K562 (cell line): ENCODE measurements at regions not wholly inside any gene's neighbourhood (a gene's known extent, or its start where the extent isn't known, plus 50 kb on each side); places are given as distances from the start of the nearest gene placed in this dataset.

Experiments
- ATAC-seq: fragments of 200-7000 bp; cut with Tn5 transposase; 3 replicates; pipeline ENCODE4 v1.9.1; 2020; ENCODE audit warnings: moderate library complexity
- BruUV-seq: library from RNA; stranded (reverse); fragments of 400-500 nt; replicated peaks from 2 replicates; lab custom pipeline; 2021; lab: Mats Ljungman, UMichigan
- CTCF ChIA-PET: fragments of 300-600 bp; formaldehyde crosslinking; extraction: SDS; loops from one replicate; lab custom pipeline; 2021; ENCODE audit warnings: low intra/inter-chr PET ratio; lab: Yijun Ruan, JAX
- POLR2A ChIA-PET: fragments of 300-600, 350-650 bp; sonication (Branson Sonifier 250); formaldehyde crosslinking; extraction: SDS; loops from one replicate; lab custom pipeline; 2021; ENCODE audit warnings: antibody characterized with exemption, inconsistent platforms; lab: Yijun Ruan, JAX
- DNase-seq, 4 experiments: peaks; one replicate each; pipeline versions ENCODE4 v3.0.0 to v3.0.0-alpha.2; 2011 to 2018; ENCODE audit warnings: low spot score in 3 of 4, mixed read lengths in 3 of 4; ENCODE audit errors: extremely low read depth in 1 of 4
- FAIRE-seq: peaks from 2 replicates; lab custom pipeline; 2011; peaks lifted over from hg19 to GRCh38; lab: Jason Lieb, UNC
- H2AFZ ChIP-seq: 2 replicates; pipeline ENCODE4 v1.6.0; 2011; ENCODE audit warnings: low read depth, low read length, control low read depth, inconsistent platforms
- H3K27ac ChIP-seq: fragments of 200-600 bp; 3 replicates; pipeline ENCODE4 v1.8.0; 2011; ENCODE audit warnings: low read depth, mild to moderate bottlenecking, control low read depth, inconsistent platforms, low read length, moderate library complexity, mixed read lengths; ENCODE audit errors: extremely low read depth
- H3K27me3 ChIP-seq, 2 experiments: fragments of 300-600 bp in 1 of 2; 2 replicates in 1 of 2; 3 replicates in 1 of 2; pipeline versions ENCODE4 v1.6.0 to v1.8.0; 2011; ENCODE audit warnings: inconsistent platforms in 2 of 2, low read length in 2 of 2, mild to moderate bottlenecking in 1 of 2, mixed read lengths in 1 of 2, moderate library complexity in 1 of 2; ENCODE audit not compliant: control insufficient read depth in 2 of 2, insufficient read depth in 2 of 2
- H3K36me3 ChIP-seq: fragments of 300-600 bp; 3 replicates; pipeline ENCODE4 v1.8.0; 2011; ENCODE audit warnings: mild to moderate bottlenecking, low read length, inconsistent platforms; ENCODE audit not compliant: control insufficient read depth, insufficient read depth
- H3K4me1 ChIP-seq, 2 experiments: fragments of 200-600 bp in 1 of 2; replicated peaks in 1 of 2; 2 replicates in 1 of 2; 3 replicates in 1 of 2; pipeline versions ENCODE4 v1.5.1 to v1.8.0; 2011; ENCODE audit warnings: inconsistent platforms in 2 of 2, low read length in 2 of 2, mild to moderate bottlenecking in 1 of 2, mixed read lengths in 1 of 2, moderate library complexity in 1 of 2; ENCODE audit not compliant: control insufficient read depth in 2 of 2, insufficient read depth in 2 of 2
- H3K4me2 ChIP-seq: 2 replicates; pipeline ENCODE4 v1.6.1; 2011; ENCODE audit warnings: low read length, control low read depth, inconsistent platforms, mixed read lengths; ENCODE audit not compliant: insufficient read depth
- H3K4me3 ChIP-seq: fragments of 200-600 bp; sonication (generic), shearing (Covaris generic); 2 replicates; pipeline ENCODE4 v1.5.1; 2016; ENCODE audit warnings: control low read depth, inconsistent platforms
- H3K79me2 ChIP-seq: fragments of 200-600 bp; 3 replicates; pipeline ENCODE4 v1.8.0; 2011; ENCODE audit warnings: low read length, inconsistent platforms; ENCODE audit not compliant: control insufficient read depth, insufficient read depth
- H3K9ac ChIP-seq, 2 experiments: 2 replicates each; pipeline versions ENCODE4 v1.6.0 to v1.6.1; 2011; ENCODE audit warnings: low read depth in 2 of 2, low read length in 2 of 2, control low read depth in 1 of 2, inconsistent platforms in 1 of 2, mild to moderate bottlenecking in 1 of 2, mixed read lengths in 1 of 2; ENCODE audit not compliant: insufficient read depth in 1 of 2
- H3K9me1 ChIP-seq: one replicate; pipeline ENCODE4 v1.6.0; 2011; ENCODE audit warnings: inconsistent platforms, mild to moderate bottlenecking, low read length, moderate library complexity; ENCODE audit not compliant: control insufficient read depth, insufficient read depth
- H3K9me3 ChIP-seq: replicated peaks from 2 replicates; pipeline ENCODE4 v1.5.1; 2011; ENCODE audit warnings: low read depth, low read length, inconsistent platforms; ENCODE audit not compliant: control insufficient read depth, insufficient read depth
- H4K20me1 ChIP-seq: replicated peaks from 2 replicates; pipeline ENCODE4 v1.6.1; 2011; ENCODE audit warnings: low read length, inconsistent platforms, mixed read lengths; ENCODE audit not compliant: control insufficient read depth, insufficient read depth
- ADNP ChIP-seq: fragments of 200-800 bp; sonication (Bioruptor generic); IDR thresholded peaks from 2 replicates; pipeline ENCODE4 v1.6.1; 2016; ENCODE audit warnings: missing genetic modification characterization, missing compliant biosample characterization
- CBX5 ChIP-seq: IDR thresholded peaks from 2 replicates; pipeline ENCODE4 v1.6.1; 2014; ENCODE audit warnings: low read depth, borderline replicate concordance
- CC2D1A ChIP-seq: fragments of 450-650 bp; IDR thresholded peaks from 2 replicates; pipeline ENCODE4 v1.6.1; 2017; ENCODE audit warnings: mild to moderate bottlenecking
- DACH1 ChIP-seq: fragments of 450-650 bp; IDR thresholded peaks from 2 replicates; pipeline ENCODE4 v1.6.1; 2018; ENCODE audit not compliant: partially characterized antibody
- HMG20B ChIP-seq: fragments of 250-450 bp; sonication (Bioruptor Pico); IDR thresholded peaks from 2 replicates; pipeline ENCODE4 v1.5.0; 2021; ENCODE audit warnings: mild to moderate bottlenecking
- PBX2 ChIP-seq, 2 experiments: IDR thresholded peaks in 1 of 2; conservative IDR thresholded peaks in 1 of 2; 2 replicates each; pipeline ENCODE4 v1.6.1; 2016; ENCODE audit warnings: low read depth in 2 of 2, mild to moderate bottlenecking in 1 of 2, missing compliant biosample characterization in 1 of 2, missing genetic modification characterization in 1 of 2, moderate library complexity in 1 of 2
- TARDBP ChIP-seq: fragments of 450-650 bp; IDR thresholded peaks from 2 replicates; pipeline ENCODE4 v1.6.1; 2016
- TRIM24 ChIP-seq, 2 experiments: fragments of 450-650 bp; IDR thresholded peaks; 2 replicates each; pipeline ENCODE4 v1.6.1; 2016
- ZBED1 ChIP-seq: IDR thresholded peaks from 2 replicates; pipeline ENCODE4 v1.6.1; 2014
- ZKSCAN1 ChIP-seq: fragments of 150-350 bp; IDR thresholded peaks from 2 replicates; pipeline ENCODE4 v1.6.1; 2016; ENCODE audit warnings: low read depth, low read length
- ZNF778 ChIP-seq: fragments of 450-650 bp; formaldehyde crosslinking; IDR thresholded peaks from 2 replicates; pipeline ENCODE4 v1.4.0; 2020; ENCODE audit warnings: mild to moderate bottlenecking, moderate library complexity
- ZNF830 ChIP-seq: fragments of 250-450 bp; sonication (Bioruptor Pico); IDR thresholded peaks from 2 replicates; pipeline ENCODE4 v1.5.0; 2021; ENCODE audit warnings: mild to moderate bottlenecking
- WGBS: fragments of 100-300 bp; shearing (Covaris generic); methylation state at CpG from one replicate; pipeline ENCODE4 v1.1.6; 2016; ENCODE audit warnings: low coverage, mixed read lengths; ENCODE audit not compliant: insufficient coverage; ENCODE audit errors: missing lambda C conversion rate; 5-methylcytosine and 5-hydroxymethylcytosine counted together
- in situ Hi-C: fragments of 300-500 bp; cut with MboI; formaldehyde crosslinking; loops from 4 replicates; pipeline ENCODE4 v1.15.0; 2018; ENCODE audit warnings: inconsistent platforms, mixed read lengths
- intact Hi-C: fragments of 100-400 bp; cut with micrococcal nuclease; formaldehyde crosslinking; loops from 2 replicates; pipeline ENCODE4 v1.14.2; 2022
- TF ChIP-seq, protein P1 (sequence below): IDR thresholded peaks from 2 replicates; pipeline ENCODE4 v1.6.1; 2011; ENCODE audit not compliant: insufficient read length; ENCODE audit errors: extremely low read depth
- TF ChIP-seq, protein P2 (sequence below): IDR thresholded peaks from 2 replicates; pipeline ENCODE4 v1.6.1; 2016; ENCODE audit warnings: missing genetic modification characterization, missing compliant biosample characterization

DNA sequence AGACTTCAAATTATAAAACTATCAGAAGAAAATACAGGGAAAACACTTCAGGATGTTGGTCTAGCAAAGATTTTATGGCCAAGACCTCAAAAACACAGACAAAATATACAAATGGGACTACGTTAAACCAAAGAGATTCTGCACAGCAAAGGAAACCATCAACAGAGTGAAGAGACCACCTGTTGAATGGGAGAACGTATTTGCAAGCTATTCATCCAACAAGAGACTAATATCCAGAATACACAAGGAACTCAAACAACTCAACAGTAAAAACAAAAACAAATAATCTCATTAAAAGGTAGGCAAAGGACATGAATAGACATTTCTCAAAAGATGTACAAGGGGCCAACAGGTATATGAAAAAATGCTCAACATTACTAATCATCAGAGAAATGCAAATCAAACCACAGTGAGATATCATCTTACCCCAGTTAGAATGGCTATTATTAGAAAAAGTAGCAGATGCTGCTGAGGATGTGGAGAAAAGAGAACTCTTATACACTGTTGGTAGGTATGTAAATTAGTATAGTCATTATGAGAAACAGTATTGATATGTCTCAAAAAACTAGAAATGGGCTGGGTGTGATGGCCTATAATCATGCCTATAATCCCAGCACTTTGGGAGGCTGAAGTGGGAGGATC lies 112.6 kb downstream of the LRIG2 start:
- intact Hi-C loops, result no loop called here
- no peak for TF ChIP-seq ZNF830 (CRISPR knock-in tag)
- no peak for TF ChIP-seq TRIM24 (IDR thresholded peaks at IDR 0.05)
- no peak for TF ChIP-seq PBX2 (CRISPR knock-in tag; IDR thresholded peaks at IDR 0.05; ENCODE audit: low read depth)
- TF ChIP-seq PBX2 (tag; conservative IDR thresholded peaks at IDR 0.05; ENCODE audit: low read depth), result no peak
- no peak for TF ChIP-seq CC2D1A
- no peak for TF ChIP-seq ADNP (tag)
- no peak for TF ChIP-seq TARDBP
- TF ChIP-seq CBX5, result no peak
- TF ChIP-seq, protein P1, sequence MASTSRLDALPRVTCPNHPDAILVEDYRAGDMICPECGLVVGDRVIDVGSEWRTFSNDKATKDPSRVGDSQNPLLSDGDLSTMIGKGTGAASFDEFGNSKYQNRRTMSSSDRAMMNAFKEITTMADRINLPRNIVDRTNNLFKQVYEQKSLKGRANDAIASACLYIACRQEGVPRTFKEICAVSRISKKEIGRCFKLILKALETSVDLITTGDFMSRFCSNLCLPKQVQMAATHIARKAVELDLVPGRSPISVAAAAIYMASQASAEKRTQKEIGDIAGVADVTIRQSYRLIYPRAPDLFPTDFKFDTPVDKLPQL, result no peak
- no peak for TF ChIP-seq HMG20B
- no peak for TF ChIP-seq ZNF778 (CRISPR knock-in tag)
- no peak for TF ChIP-seq DACH1
- TF ChIP-seq ZKSCAN1, result no peak
- no peak for TF ChIP-seq ZBED1
- TF ChIP-seq, protein P2, sequence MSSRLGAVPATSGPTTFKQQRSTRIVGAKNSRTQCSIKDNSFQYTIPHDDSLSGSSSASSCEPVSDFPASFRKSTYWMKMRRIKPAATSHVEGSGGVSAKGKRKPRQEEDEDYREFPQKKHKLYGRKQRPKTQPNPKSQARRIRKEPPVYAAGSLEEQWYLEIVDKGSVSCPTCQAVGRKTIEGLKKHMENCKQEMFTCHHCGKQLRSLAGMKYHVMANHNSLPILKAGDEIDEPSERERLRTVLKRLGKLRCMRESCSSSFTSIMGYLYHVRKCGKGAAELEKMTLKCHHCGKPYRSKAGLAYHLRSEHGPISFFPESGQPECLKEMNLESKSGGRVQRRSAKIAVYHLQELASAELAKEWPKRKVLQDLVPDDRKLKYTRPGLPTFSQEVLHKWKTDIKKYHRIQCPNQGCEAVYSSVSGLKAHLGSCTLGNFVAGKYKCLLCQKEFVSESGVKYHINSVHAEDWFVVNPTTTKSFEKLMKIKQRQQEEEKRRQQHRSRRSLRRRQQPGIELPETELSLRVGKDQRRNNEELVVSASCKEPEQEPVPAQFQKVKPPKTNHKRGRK (tag), result no peak
- WGBS, result 2% methylated on average over 2 of the region's 2 CpGs

More for the DNA sequence above, 112.6 kb downstream of the LRIG2 start:
- FAIRE-seq (no peak), DNase-seq (no peak), ATAC-seq (no peak)
- Histone ChIP-seq H2AFZ (no peak overlapping the region), H3K9me3 (no peaks in the 10 kb centered on the region), H3K4me1 (no peaks in the 10 kb centered on the region), H3K4me3 (no peak overlapping the region), H3K9ac (no peak overlapping the region), H3K79me2 (no peaks in the 10 kb centered on the region), H3K27me3 (peaks cover 0 to 4% of the 10 kb centered on the region in 2 experiments; a peak in 2 of 5 replicates), H3K36me3 (no peaks in the 10 kb centered on the region), H3K27ac (no peak overlapping the region), H4K20me1 (no peaks in the 10 kb centered on the region), H3K9me1 (no peaks in the 10 kb centered on the region), H3K4me2 (no peak overlapping the region)
- BruUV-seq, result no TSS peak
- CTCF ChIA-PET, result no interaction called here
- in situ Hi-C loops, result no loop called here
- POLR2A ChIA-PET, result no interaction called here
